ENCODE measurements at regions not wholly inside any gene's neighbourhood (a gene's known extent, or its start where the extent isn't known, plus 50 kb on each side); places are given as distances from the start of the nearest gene placed in this dataset.

DNA sequence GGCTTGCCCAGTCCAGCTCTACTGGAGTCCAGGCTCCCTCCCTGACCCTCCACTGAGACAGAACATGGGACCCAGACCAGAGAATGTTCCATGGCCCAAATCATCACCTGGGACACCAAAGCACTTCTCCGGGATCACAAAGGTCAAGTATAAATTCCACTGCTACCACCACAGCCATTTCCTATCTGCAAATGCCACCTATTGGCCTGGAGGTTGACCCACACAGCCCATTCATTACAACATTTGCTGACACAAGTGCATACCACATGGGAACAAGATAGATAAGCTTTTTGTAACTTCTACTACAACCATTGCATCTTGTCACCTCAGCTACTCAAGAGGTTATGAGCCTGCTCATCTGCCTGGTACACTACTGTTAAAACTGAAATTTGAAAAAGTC lies 126.8 kb upstream of the NECTIN3 start:
- TF ChIP-seq RAD21 (IDR thresholded peaks at IDR 0.05; ENCODE audit: low read depth) (no peak), TAF1 (IDR thresholded peaks at IDR 0.05; ENCODE audit: low read depth) (no peak), TEAD4 (IDR thresholded peaks at IDR 0.05) (no peak), CREB1 (IDR thresholded peaks at IDR 0.05; ENCODE audit: low read depth) (no peak), EP300 (IDR thresholded peaks at IDR 0.05; ENCODE audit: borderline replicate concordance) (no peak), FOXM1 (IDR thresholded peaks at IDR 0.05; ENCODE audit: borderline replicate concordance, low read depth) (no peak), NFIC (IDR thresholded peaks at IDR 0.05) (no peak)
- TF ChIP-seq, protein P1, sequence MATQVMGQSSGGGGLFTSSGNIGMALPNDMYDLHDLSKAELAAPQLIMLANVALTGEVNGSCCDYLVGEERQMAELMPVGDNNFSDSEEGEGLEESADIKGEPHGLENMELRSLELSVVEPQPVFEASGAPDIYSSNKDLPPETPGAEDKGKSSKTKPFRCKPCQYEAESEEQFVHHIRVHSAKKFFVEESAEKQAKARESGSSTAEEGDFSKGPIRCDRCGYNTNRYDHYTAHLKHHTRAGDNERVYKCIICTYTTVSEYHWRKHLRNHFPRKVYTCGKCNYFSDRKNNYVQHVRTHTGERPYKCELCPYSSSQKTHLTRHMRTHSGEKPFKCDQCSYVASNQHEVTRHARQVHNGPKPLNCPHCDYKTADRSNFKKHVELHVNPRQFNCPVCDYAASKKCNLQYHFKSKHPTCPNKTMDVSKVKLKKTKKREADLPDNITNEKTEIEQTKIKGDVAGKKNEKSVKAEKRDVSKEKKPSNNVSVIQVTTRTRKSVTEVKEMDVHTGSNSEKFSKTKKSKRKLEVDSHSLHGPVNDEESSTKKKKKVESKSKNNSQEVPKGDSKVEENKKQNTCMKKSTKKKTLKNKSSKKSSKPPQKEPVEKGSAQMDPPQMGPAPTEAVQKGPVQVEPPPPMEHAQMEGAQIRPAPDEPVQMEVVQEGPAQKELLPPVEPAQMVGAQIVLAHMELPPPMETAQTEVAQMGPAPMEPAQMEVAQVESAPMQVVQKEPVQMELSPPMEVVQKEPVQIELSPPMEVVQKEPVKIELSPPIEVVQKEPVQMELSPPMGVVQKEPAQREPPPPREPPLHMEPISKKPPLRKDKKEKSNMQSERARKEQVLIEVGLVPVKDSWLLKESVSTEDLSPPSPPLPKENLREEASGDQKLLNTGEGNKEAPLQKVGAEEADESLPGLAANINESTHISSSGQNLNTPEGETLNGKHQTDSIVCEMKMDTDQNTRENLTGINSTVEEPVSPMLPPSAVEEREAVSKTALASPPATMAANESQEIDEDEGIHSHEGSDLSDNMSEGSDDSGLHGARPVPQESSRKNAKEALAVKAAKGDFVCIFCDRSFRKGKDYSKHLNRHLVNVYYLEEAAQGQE (IDR thresholded peaks at IDR 0.05; ENCODE audit: low read depth) = no peak

All from Ishikawa (cell line).